ENCODE measurements at regions not wholly inside any gene's neighbourhood (a gene's known extent, or its start where the extent isn't known, plus 50 kb on each side); places are given as distances from the start of the nearest gene placed in this dataset.

- H3K27me3 ChIP-seq: no peaks in the 10 kb centered on the region
- intact Hi-C loops (cut with DNase I): no loop called here
- TF ChIP-seq CTCF (IDR thresholded peaks at IDR 0.05): no peak
- TF ChIP-seq POLR2A (IDR thresholded peaks at IDR 0.05): no peak
- TF ChIP-seq POLR2AphosphoS5 (IDR thresholded peaks at IDR 0.05; ENCODE audit: insufficient read depth in 1 of 2, low read depth in 1 of 2): no peak
- H3K4me1 ChIP-seq: no peaks in the 10 kb centered on the region
- H3K36me3 ChIP-seq: no peaks in the 10 kb centered on the region
- H3K4me3 ChIP-seq: no peak overlapping the region
- H3K27ac ChIP-seq: no peak overlapping the region
- DNase-seq (ENCODE audit: extremely low spot score in 2 of 2): no peak
- H3K9me3 ChIP-seq: no peaks in the 10 kb centered on the region
Observed at GRCh38 chr1:25063591-25064416, 133.7 kb upstream of the RUNX3 start.

GRCh38 chr1:25062621-25063255, 132.7 kb upstream of the RUNX3 start:
- H3K9me3 ChIP-seq: no peaks in the 10 kb centered on the region
- TF ChIP-seq POLR2AphosphoS5 (IDR thresholded peaks at IDR 0.05; ENCODE audit: insufficient read depth in 1 of 2, low read depth in 1 of 2) (no peak), POLR2A (IDR thresholded peaks at IDR 0.05) (no peak), CTCF (IDR thresholded peaks at IDR 0.05) (no peak)
- no peaks in the 10 kb centered on the region for H3K36me3 ChIP-seq
- no peaks in the 10 kb centered on the region for H3K4me1 ChIP-seq
- DNase-seq (ENCODE audit: extremely low spot score in 2 of 2): no peak
- no peak overlapping the region for H3K27ac ChIP-seq
- no peak overlapping the region for H3K4me3 ChIP-seq
- no peaks in the 10 kb centered on the region for H3K27me3 ChIP-seq
- intact Hi-C loops (cut with DNase I): no loop called here

- intact Hi-C loops (cut with DNase I): no loop called here
- Histone ChIP-seq H3K4me3 (no peak overlapping the region), H3K36me3 (no peaks in the 10 kb centered on the region), H3K9me3 (no peaks in the 10 kb centered on the region), H3K27ac (no peak overlapping the region), H3K27me3 (no peaks in the 10 kb centered on the region), H3K4me1 (no peaks in the 10 kb centered on the region)
- DNase-seq (ENCODE audit: extremely low spot score in 2 of 2): no peak
- TF ChIP-seq CTCF (IDR thresholded peaks at IDR 0.05) (no peak), POLR2AphosphoS5 (IDR thresholded peaks at IDR 0.05; ENCODE audit: insufficient read depth in 1 of 2, low read depth in 1 of 2) (no peak), POLR2A (IDR thresholded peaks at IDR 0.05) (no peak)
Observed at GRCh38 chr1:25061261-25061995, 131.4 kb upstream of the RUNX3 start.

- intact Hi-C loops (cut with DNase I): no loop called here
- no peak overlapping the region for H3K4me3 ChIP-seq
- DNase-seq (ENCODE audit: extremely low spot score in 2 of 2): no peak
- no peak overlapping the region for H3K27ac ChIP-seq
- no peaks in the 10 kb centered on the region for H3K9me3 ChIP-seq
- H3K27me3 ChIP-seq: no peaks in the 10 kb centered on the region
- H3K4me1 ChIP-seq: no peaks in the 10 kb centered on the region
- no peaks in the 10 kb centered on the region for H3K36me3 ChIP-seq
- no peak for TF ChIP-seq POLR2AphosphoS5 (IDR thresholded peaks at IDR 0.05; ENCODE audit: insufficient read depth in 1 of 2, low read depth in 1 of 2)
- TF ChIP-seq POLR2A (IDR thresholded peaks at IDR 0.05): no peak
- no peak for TF ChIP-seq CTCF (IDR thresholded peaks at IDR 0.05)
Observed at GRCh38 chr1:25057188-25057587, 127.1 kb upstream of the RUNX3 start.
